HG03469 (cell line): ENCODE measurements at regions not wholly inside any gene's neighbourhood (a gene's known extent, or its start where the extent isn't known, plus 50 kb on each side); places are given as distances from the start of the nearest gene placed in this dataset.

Experiments used
- ATAC-seq: cut with Tn5 transposase; IDR thresholded peaks from one replicate; pipeline ENCODE4 v1.9.1; 2021; ENCODE audit warnings: mild to moderate bottlenecking, moderate library complexity, moderate number of reproducible peaks; ENCODE audit not compliant: unreplicated experiment

GRCh38 chr1:185515696-185516095, 198.7 kb upstream of the IVNS1ABP start:
- no peak for ATAC-seq

- ATAC-seq = no peak
Observed at GRCh38 chr1:185514311-185514710, 197.3 kb upstream of the IVNS1ABP start.

GRCh38 chr1:185512442-185512841, 195.4 kb upstream of the IVNS1ABP start:
- no peak for ATAC-seq

- no peak for ATAC-seq
Observed at GRCh38 chr1:185501099-185501498, 184.1 kb upstream of the IVNS1ABP start.

- no peak for ATAC-seq
Observed at GRCh38 chr1:185500001-185500626, 183.1 kb upstream of the IVNS1ABP start.

GRCh38 chr1:185498207-185498606, 181.2 kb upstream of the IVNS1ABP start:
- ATAC-seq = no peak

- ATAC-seq = no peak
Observed at GRCh38 chr1:185497177-185497576, 180.1 kb upstream of the IVNS1ABP start.

- ATAC-seq = no peak
Observed at GRCh38 chr1:185495898-185496297, 178.9 kb upstream of the IVNS1ABP start.

- ATAC-seq = no peak
Observed at GRCh38 chr1:185495007-185495406, 178.0 kb upstream of the IVNS1ABP start.

- no peak for ATAC-seq
Observed at GRCh38 chr1:185492089-185492825, 175.2 kb upstream of the IVNS1ABP start.

GRCh38 chr1:185491604-185492003, 174.6 kb upstream of the IVNS1ABP start:
- ATAC-seq = no peak

GRCh38 chr1:185490924-185491323, 173.9 kb upstream of the IVNS1ABP start:
- ATAC-seq = no peak

GRCh38 chr1:185489406-185489805, 172.4 kb upstream of the IVNS1ABP start:
- ATAC-seq = no peak

GRCh38 chr1:185488808-185489207, 171.8 kb upstream of the IVNS1ABP start:
- no peak for ATAC-seq

- no peak for ATAC-seq
Observed at GRCh38 chr1:185487936-185488335, 170.9 kb upstream of the IVNS1ABP start.

- no peak for ATAC-seq
Observed at GRCh38 chr1:185487026-185487425, 170.0 kb upstream of the IVNS1ABP start.

- no peak for ATAC-seq
Observed at GRCh38 chr1:185486346-185486745, 169.3 kb upstream of the IVNS1ABP start.

GRCh38 chr1:185483664-185484450, 166.8 kb upstream of the IVNS1ABP start:
- ATAC-seq = no peak

- no peak for ATAC-seq
Observed at GRCh38 chr1:185483217-185483616, 166.2 kb upstream of the IVNS1ABP start.

- no peak for ATAC-seq
Observed at GRCh38 chr1:185480545-185480944, 163.5 kb upstream of the IVNS1ABP start.

GRCh38 chr1:185479796-185480195, 162.8 kb upstream of the IVNS1ABP start:
- ATAC-seq = no peak

GRCh38 chr1:185478877-185479276, 161.8 kb upstream of the IVNS1ABP start:
- no peak for ATAC-seq
